GDM1 (cell line): ENCODE measurements at regions not wholly inside any gene's neighbourhood (a gene's known extent, or its start where the extent isn't known, plus 50 kb on each side); places are given as distances from the start of the nearest gene placed in this dataset.
"Not testable (repeated sequence)": the region's sequence is repeated elsewhere in the genome, so short reads cannot be mapped to it uniquely, and the experiment has no call there.

Experiments used
- DNase-seq: peaks from one replicate; lab custom pipeline; 2025; lab: John Stamatoyannopoulos, UW

- no peak for DNase-seq
These were observed 387.8 kb upstream of the PKN2 start for GRCh38 chr1:88296227-88296626.

DNA sequence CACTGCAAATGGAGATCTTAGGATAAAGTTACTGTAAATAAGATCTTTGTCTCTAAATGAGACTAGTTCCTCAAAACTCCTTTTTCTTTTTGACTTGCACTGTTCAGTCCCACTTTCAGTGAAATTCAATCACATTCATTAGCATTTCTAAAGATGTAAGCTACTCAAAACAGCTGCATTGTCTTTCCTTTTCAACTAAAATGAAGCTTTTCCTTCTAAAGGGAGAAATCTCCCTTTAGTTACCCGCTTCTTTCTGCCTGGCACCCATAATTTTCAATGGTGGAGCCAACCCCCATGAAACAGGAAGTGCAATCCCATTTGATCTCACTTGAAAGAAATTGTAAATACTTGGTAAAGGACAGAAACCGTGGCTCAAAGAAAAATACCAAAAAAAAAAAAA, 387.4 kb upstream of the PKN2 start:
- no peak for DNase-seq

DNA sequence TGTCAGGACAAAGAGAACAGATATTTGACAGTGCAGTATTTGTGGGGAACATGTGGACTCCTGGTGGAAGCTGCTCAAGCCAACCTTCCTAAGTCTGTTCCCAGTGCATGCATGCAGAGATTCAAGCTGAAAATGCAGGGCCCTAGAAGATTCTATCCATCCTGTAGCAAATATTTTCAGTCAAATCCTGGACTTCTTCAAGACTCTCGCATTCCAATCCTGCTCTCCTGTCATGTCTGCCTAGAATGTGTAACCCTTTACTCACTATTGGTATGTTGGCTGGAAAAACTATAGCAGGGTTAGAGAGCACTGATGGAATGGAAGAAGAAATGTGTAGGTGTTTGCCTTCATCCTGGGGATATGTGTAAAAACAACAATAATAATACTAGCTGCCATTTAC, 385.6 kb upstream of the PKN2 start:
- no peak for DNase-seq

GRCh38 chr1:88300752-88301263, 383.3 kb upstream of the PKN2 start:
- DNase-seq, result no peak

DNA sequence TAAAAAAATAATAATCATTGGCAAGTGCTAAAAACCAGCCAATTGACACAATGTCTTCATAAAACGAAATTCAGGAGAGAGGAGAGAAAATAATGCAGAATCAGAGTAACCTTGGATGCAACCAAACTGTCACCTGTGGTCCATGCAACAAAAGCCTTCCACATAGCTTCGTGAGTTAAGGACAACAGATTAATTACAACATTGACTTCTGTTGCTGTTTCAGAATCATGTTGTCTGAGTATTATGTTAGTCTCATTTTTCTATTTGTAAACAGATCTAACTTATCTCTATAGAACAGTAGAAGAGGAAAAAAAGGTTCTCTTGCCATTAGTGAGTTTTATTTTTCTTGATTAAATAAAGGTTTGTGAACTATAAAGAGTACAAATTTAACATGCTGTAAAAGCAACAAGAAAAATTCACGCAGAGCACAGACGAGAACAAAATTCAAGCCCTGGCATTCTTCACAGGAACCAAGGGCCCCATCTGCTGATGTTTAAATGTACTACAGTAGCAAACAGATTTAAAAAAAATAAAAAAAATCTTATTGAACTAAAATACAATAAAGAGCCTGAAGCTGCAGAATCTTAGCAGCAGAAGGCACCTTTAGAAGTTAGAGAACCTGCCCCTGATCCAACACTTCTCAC, 381.1 kb upstream of the PKN2 start:
- no peak for DNase-seq

DNA sequence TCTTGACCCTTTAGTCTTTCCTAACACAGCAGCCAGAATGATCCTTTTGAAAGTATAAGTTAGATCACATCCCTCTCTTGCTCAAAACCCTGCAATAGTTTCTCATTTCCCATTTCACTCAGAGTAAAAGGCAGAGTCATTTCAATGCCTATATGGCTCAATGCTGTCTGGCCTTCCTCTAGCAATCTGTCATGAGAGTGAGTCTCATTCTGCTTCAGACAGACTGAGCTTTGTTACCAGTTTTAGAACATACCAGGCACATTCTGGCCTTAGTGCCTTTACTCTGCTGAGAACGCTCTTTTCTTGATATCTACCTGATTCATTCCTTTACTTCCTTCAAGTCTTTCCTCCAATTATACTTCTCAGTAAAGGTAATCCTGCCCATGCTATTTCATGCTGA, 372.8 kb upstream of the PKN2 start:
- DNase-seq, result no peak

DNA sequence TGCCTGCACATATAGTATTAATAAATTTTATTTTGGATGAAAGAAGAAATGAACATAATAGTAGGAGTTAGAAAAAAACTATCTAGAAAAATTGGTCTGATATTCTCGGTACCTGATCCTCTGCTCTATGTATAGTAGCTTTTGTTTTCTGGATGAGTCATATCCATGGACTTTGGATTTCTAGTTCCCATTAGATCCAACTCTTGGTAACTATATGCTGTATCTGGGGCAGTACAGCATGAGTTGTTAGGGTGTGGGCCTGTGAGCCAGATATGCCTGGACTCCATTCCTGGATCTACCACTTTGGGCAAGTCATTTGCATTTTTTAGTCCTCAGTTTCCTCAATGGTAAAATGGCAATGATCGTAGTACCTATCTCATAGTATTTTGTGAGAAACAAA, 372.2 kb upstream of the PKN2 start:
- no peak for DNase-seq

DNA sequence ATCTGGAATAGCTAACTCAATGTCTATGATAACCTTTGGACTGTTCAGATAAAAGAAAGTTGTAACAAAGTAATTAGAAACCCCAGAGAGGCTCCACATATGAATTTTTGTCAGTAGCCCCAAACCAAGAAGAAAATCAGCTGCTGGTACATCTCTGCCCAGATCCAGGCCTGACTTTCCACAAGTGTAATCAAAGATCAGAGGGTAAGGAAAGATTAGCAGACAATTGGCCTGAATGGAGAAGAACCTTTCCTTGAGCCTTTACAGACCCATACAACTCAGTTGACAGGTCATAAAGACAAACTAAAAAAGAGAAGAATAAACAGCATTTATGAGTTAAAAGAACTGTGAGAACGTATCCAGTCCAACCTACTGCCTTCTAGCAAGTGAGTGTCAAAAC, 366.7 kb upstream of the PKN2 start:
- DNase-seq, result no peak

GRCh38 chr1:88318740-88319139, 365.3 kb upstream of the PKN2 start:
- no peak for DNase-seq

DNA sequence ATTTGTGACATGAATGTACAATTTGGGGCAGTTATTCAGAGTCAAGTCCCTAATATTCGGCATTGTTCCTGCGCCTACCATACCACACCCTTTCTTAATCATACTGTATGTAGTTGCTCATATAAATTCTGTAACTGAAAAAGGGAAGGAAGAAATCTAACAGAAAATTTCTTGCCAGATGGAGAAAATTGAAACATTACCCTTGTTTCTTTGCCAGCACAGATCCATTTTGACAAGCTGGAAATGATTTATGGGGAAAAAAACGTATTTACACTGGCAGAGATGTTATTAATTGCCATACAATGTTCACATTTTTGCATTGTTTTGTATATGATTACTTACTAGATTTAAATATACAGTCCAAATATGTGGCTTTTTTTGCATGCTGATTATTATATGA, 363.8 kb upstream of the PKN2 start:
- no peak for DNase-seq

- no peak for DNase-seq
These were observed 362.4 kb upstream of the PKN2 start for GRCh38 chr1:88321706-88322105.

GRCh38 chr1:88324899-88325298, 359.2 kb upstream of the PKN2 start:
- DNase-seq, result no peak

DNA sequence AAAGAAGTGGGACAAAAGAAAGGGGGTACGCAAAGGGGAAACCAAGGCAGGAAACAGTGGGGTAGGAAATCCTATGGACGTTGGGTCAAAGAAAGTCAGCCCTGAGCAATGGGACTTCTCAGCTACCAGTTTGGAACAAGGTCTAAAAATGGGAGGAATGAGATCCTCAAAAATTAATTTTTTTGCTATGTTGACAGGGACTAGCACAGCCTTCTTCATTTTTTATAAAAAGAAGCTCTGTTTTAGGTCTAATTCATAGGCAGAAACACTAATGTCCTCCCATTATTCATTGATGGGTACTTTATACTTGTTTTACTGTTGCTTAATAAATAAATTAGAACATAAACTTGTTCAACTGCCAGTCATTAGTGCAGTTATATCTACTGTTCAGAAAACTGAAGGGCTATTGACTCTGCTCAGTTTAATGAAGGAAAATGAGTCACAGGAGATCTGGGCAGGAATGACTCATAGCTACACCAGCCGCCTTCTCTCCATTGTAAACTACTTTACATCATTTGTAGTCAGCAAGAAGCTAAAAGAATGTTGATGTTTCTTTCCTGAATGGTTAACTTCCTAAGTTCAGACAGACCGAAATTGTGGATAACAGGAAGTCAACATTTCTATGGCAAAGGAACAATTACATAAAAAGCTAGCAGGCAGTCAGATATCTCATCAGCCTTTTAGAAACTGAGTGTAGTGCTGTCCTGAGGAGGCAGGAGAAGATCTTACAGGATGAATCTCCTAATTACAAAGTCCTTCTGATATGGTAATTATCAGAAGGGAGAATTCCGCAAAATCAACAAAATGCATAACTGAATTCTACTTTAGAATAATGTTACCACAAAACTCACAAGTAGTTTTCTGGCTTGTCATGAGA, 356.4 kb upstream of the PKN2 start:
- DNase-seq, result no peak

- no peak for DNase-seq
These were observed 353.9 kb upstream of the PKN2 start for GRCh38 chr1:88330201-88330600.

DNA sequence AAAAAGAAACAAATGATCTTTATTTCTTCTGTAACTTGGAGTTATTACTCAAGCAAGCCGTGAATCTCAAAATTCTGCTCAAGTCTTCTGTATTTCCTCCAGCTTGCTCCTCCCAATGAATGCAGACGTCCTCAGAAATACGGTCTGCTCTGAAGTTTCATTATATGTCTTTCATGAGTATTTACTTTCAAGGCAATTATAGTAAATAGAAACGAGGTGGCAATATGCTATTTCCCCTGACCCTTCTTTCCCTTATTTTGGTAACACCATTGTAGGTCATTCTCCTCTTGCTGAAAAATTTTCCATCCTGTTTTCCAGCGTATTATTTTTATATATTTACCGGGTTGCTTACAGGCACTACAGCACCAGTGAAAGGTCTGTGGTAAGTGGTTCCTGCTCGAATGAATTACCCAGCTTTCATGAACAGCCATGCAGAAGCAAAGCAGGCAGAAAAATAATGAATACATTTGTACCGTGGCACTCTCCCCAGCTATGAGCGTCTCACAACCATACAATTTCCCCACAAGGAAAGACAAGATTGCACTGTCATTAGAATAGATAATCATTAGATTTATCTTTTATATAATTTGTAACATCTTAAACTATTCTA, 350.9 kb upstream of the PKN2 start:
- DNase-seq, result no peak

DNA sequence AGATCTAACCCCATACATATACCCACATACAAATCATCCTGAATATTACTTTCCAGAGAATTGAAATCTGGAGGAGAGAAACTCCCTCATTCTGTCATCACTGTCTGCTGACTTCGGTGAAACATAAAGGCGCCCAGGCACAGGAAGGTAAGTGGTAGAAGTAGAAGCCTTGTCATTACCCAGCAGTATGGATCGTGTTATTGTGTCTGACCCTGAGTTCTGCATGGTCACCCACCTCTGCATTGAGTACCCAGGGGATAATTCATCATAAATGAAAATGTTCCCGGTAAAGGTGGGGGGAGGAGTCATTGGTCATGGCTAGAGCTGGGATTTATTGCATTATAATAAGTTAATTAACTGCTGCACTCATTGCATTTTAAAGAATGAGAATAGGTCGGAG, 342.6 kb upstream of the PKN2 start:
- no peak for DNase-seq

DNA sequence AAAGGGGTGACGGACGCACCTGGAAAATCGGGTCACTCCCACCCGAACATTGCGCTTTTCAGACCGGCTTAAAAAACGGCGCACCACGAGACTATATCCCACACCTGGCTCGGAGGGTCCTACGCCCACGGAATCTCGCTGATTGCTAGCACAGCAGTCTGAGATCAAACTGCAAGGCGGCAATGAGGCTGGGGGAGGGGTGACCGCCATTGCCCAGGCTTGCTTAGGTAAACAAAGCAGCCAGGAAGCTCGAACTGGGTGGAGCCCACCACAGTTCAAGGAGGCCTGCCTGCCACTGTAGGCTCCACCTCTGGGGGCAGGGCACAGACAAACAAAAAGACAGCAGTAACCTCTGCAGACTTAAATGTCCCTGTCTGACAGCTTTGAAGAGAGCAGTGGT, 342.0 kb upstream of the PKN2 start:
- not testable (repeated sequence) for DNase-seq

GRCh38 chr1:88350648-88351047, 333.4 kb upstream of the PKN2 start:
- no peak for DNase-seq

DNA sequence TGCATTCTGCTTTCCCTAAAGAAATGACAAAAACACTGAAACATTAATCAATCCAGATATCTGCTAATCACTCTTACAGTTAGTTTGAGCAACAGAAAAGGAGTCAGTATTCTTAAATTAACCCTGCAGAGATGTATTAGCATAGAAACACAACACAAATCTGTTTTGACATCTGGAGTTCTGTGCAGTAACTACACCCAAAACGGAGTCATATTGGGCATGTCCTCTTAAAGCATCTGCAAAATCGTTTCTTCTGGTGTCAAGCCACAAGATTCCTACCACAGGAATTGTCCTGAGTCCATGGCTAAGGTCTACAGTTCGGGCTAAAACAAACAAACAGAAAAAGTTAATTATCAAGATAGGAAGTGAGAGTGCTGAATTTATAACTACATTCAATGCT, 332.1 kb upstream of the PKN2 start:
- no peak for DNase-seq

DNA sequence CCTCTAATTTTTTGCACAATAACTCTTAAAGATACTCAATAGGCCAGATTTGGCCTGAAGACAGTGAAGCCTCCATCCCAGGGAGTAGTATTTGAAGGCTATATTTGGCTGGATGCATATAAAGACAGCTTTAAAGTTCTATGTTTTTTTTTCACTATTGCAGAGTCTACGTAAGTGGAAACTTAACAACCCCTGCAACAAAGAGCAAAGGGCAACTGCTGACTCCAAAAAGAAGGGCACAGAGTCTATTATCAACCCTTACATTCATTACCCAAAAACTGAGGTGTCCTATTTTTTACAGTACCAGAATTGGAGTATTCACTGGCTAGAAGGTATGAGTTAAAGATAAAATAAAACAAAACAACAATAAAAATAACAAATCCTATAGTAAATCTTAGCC, 329.8 kb upstream of the PKN2 start:
- DNase-seq, result no peak

- DNase-seq, result no peak
These were observed 326.3 kb upstream of the PKN2 start for GRCh38 chr1:88357729-88358128.

- no peak for DNase-seq
These were observed 312.5 kb upstream of the PKN2 start for GRCh38 chr1:88371436-88372023.

- no peak for DNase-seq
These were observed 308.1 kb upstream of the PKN2 start for GRCh38 chr1:88375977-88376376.
